ENCODE measurements at regions not wholly inside any gene's neighbourhood (a gene's known extent, or its start where the extent isn't known, plus 50 kb on each side); places are given as distances from the start of the nearest gene placed in this dataset.

GRCh38 chr1:102365071-102365470, 368.3 kb upstream of the OLFM3 start:
- 80 to 83% methylated on average over 3 of the region's 3 CpGs for WGBS, 2 donors
- H3K9me3 ChIP-seq: no peaks in the 10 kb centered on the region
- no peak overlapping the region for H3K27ac ChIP-seq
- no peak overlapping the region for H3K4me3 ChIP-seq
- no peaks in the 10 kb centered on the region for H3K36me3 ChIP-seq
- TF ChIP-seq POLR2AphosphoS5 (IDR thresholded peaks at IDR 0.05) (no peak), POLR2A (IDR thresholded peaks at IDR 0.05) (no peak), EP300 (IDR thresholded peaks at IDR 0.05) (no peak), CTCF (IDR thresholded peaks at IDR 0.05) (no peak)
- H3K27me3 ChIP-seq: no peaks in the 10 kb centered on the region
- no peaks in the 10 kb centered on the region for H3K4me1 ChIP-seq
- intact Hi-C loops (cut with DNase I): no loop called here
- no peak for DNase-seq

- Histone ChIP-seq H3K27me3 (no peaks in the 10 kb centered on the region), H3K4me1 (no peaks in the 10 kb centered on the region), H3K4me3 (no peak overlapping the region), H3K9me3 (no peaks in the 10 kb centered on the region), H3K36me3 (no peaks in the 10 kb centered on the region), H3K27ac (no peak overlapping the region)
- no peak for DNase-seq
- TF ChIP-seq POLR2AphosphoS5 (IDR thresholded peaks at IDR 0.05) (no peak), CTCF (IDR thresholded peaks at IDR 0.05) (no peak), POLR2A (IDR thresholded peaks at IDR 0.05) (no peak), EP300 (IDR thresholded peaks at IDR 0.05) (no peak)
- intact Hi-C loops (cut with DNase I): no loop called here
- 83 to 88% methylated on average over 5 of the region's 5 CpGs for WGBS, 2 donors
These were observed 339.9 kb upstream of the OLFM3 start for GRCh38 chr1:102336602-102337001.

- intact Hi-C loops (cut with DNase I): no loop called here
- 85 to 88% methylated on average over 4 of the region's 4 CpGs for WGBS, 2 donors
These were observed 321.5 kb upstream of the OLFM3 start for GRCh38 chr1:102318104-102318806.

GRCh38 chr1:102315096-102315495, 318.4 kb upstream of the OLFM3 start:
- H3K4me1 ChIP-seq: no peaks in the 10 kb centered on the region
- H3K36me3 ChIP-seq: no peaks in the 10 kb centered on the region
- no peak for DNase-seq
- H3K4me3 ChIP-seq: no peak overlapping the region
- H3K9me3 ChIP-seq: peaks cover 0 to 2% (median 0%) of the 10 kb centered on the region in 4 donors
- TF ChIP-seq CTCF (IDR thresholded peaks at IDR 0.05) (no peak), POLR2A (IDR thresholded peaks at IDR 0.05) (no peak), EP300 (IDR thresholded peaks at IDR 0.05) (no peak), POLR2AphosphoS5 (IDR thresholded peaks at IDR 0.05) (no peak)
- H3K27ac ChIP-seq: no peak overlapping the region
- intact Hi-C loops (cut with DNase I): no loop called here
- H3K27me3 ChIP-seq: no peaks in the 10 kb centered on the region

More at GRCh38 chr1:102318104-102318806, 321.5 kb upstream of the OLFM3 start:
- DNase-seq: no peak
- no peak overlapping the region for H3K4me3 ChIP-seq
- H3K27me3 ChIP-seq: no peaks in the 10 kb centered on the region
- no peaks in the 10 kb centered on the region for H3K4me1 ChIP-seq
- H3K9me3 ChIP-seq: peaks cover 0 to 2% (median 0%) of the 10 kb centered on the region in 4 donors
- no peaks in the 10 kb centered on the region for H3K36me3 ChIP-seq
- TF ChIP-seq CTCF (IDR thresholded peaks at IDR 0.05) (no peak), POLR2AphosphoS5 (IDR thresholded peaks at IDR 0.05) (no peak)
- H3K27ac ChIP-seq: no peak overlapping the region

GRCh38 chr1:102296116-102296515, 299.4 kb upstream of the OLFM3 start:
- TF ChIP-seq POLR2A (IDR thresholded peaks at IDR 0.05): no peak
- no peak for TF ChIP-seq POLR2AphosphoS5 (IDR thresholded peaks at IDR 0.05)
- no peak for TF ChIP-seq EP300 (IDR thresholded peaks at IDR 0.05)
- TF ChIP-seq CTCF (IDR thresholded peaks at IDR 0.05): no peak
- no peak overlapping the region for H3K4me3 ChIP-seq
- WGBS, 2 donors: 89 to 92% methylated on average over 3 of the region's 3 CpGs
- no peaks in the 10 kb centered on the region for H3K27me3 ChIP-seq
- H3K36me3 ChIP-seq: no peaks in the 10 kb centered on the region
- intact Hi-C loops (cut with DNase I): no loop called here
- no peak for DNase-seq
- peaks cover 0 to 3% (median 0%) of the 10 kb centered on the region in 4 donors for H3K9me3 ChIP-seq
- H3K4me1 ChIP-seq: no peaks in the 10 kb centered on the region
- H3K27ac ChIP-seq: no peak overlapping the region
